ENCODE measurements at regions not wholly inside any gene's neighbourhood (a gene's known extent, or its start where the extent isn't known, plus 50 kb on each side); places are given as distances from the start of the nearest gene placed in this dataset.

DNA sequence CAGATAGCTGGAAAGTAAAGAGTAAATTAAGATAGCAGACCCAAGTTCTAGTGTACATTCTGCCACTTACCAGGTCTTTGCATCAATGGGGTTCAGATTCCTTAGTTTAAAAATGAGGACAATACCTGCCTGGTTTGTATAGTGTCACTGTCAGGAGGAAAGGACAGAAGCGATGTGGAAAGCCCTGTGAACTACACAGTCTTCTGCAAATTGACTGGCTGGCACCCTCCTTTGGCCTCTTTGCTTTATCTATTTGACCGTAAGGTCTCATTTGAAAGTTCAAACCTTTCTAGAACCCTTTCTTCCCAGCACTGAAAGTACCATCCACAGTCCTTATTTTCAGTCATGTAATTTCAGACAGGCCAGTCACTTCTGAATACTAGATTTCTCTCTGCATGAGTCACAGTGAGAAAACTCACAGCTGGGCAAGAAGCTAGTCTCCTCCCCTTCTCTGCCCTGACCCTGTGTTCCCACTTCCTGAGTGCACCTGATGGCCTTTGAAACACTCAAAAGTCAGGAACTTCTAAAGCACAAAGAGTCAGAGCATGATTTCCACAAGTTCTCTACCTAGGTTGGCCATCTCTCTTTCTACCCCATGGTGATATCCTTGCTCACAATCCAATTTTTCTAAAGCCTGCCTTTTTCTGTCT, 91.3 kb upstream of the RASEF start:
- TF ChIP-seq, protein P1, sequence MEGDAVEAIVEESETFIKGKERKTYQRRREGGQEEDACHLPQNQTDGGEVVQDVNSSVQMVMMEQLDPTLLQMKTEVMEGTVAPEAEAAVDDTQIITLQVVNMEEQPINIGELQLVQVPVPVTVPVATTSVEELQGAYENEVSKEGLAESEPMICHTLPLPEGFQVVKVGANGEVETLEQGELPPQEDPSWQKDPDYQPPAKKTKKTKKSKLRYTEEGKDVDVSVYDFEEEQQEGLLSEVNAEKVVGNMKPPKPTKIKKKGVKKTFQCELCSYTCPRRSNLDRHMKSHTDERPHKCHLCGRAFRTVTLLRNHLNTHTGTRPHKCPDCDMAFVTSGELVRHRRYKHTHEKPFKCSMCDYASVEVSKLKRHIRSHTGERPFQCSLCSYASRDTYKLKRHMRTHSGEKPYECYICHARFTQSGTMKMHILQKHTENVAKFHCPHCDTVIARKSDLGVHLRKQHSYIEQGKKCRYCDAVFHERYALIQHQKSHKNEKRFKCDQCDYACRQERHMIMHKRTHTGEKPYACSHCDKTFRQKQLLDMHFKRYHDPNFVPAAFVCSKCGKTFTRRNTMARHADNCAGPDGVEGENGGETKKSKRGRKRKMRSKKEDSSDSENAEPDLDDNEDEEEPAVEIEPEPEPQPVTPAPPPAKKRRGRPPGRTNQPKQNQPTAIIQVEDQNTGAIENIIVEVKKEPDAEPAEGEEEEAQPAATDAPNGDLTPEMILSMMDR (conservative IDR thresholded peaks at IDR 0.05; ENCODE audit: low read depth in 2 of 2): no peak
- TF ChIP-seq EZH2phosphoT487 (IDR thresholded peaks at IDR 0.05; ENCODE audit: unreplicated experiment) (no peak), EZH2 (IDR thresholded peaks at IDR 0.05; ENCODE audit: low read depth, unreplicated experiment) (no peak), POLR2AphosphoS5 (IDR thresholded peaks at IDR 0.05; ENCODE audit: low read depth) (no peak), NANOG (IDR thresholded peaks at IDR 0.05; ENCODE audit: borderline replicate concordance) (no peak)
